ENCODE measurements at regions not wholly inside any gene's neighbourhood (a gene's known extent, or its start where the extent isn't known, plus 50 kb on each side); places are given as distances from the start of the nearest gene placed in this dataset.
A peak's percentile ranks its signal among the peaks of the same experiment; 100 is the strongest.

DNA sequence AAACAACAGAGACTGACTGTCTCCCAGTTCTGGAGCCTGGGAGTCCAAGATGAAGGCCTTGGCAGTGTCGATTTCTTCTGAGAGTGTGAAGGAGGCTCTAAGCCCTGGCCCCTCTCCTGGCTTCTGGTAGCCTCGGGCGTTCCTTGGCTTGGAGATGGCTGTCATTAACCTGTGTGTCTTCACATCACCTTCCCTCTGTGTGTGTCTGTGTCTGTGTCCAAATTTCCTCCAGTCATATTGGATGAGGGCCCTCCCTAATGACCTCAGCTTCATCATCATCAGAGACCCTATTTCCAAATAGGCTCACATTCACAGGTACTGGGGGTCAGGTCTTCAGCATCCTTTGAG, 138.3 kb downstream of the TOMM20 start:
- DNase-seq (ENCODE audit: low read depth in 1 of 2, low spot score in 1 of 2) = no peak

DNA sequence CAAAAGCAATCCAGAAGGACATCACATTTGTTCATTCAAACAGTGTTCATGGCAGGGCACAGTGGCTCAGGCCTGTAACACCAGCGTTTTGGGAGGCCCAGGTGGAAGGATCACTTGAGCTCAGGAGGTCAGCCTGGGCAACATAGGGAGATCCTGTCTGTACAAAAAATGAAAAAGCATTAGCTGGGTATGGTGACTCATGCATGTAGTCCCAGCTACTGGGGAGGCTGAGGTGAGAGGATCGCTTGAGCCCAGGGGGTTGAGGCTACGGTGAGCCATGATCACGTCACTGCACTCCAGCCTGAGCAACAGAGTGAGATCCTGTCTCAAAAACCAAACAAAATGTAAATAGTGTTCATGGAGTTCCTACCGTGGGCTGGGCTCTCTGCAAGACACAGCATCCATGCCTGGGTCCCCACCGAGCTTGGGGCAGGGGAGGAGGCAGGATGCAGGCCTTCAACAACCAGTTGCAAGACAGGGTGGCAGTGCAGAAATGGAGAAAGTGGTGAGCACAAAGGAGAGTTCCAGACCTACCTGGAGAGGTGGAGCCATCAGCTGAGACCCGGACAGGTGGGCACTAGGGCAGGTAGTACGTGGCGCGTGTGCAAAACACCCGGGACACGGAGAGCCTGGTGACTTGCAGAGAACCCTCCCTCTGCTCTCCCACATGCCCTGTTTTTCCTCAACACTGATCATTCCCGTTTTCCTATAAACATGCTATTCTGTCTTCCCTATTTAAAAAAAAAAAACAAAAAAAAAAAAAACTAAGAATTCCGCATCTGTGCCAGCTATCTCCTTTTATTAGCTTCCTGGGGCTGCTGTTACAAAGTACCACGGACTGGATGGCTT, 138.9 kb downstream of the TOMM20 start:
- no peak for DNase-seq (ENCODE audit: low read depth in 1 of 2, low spot score in 1 of 2)

DNA sequence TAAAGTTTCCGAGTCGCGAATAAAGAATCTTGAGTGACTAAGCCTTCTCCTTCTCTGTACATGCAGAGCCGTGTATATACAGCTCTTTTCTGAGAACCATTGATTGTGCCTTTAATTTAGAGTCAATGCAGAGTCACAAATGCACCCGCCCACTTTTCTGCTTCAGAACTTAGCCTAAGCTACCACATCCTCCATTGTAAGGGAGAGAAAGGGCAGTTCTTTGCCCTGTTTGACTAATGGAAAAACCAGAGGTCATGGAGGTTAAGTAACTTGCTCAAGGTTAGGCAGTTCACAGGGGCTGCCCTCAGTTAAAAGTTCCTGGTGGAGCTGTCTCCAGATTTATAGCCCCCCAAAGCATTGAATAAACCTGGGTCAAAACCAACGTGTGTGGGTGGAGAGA, 139.6 kb downstream of the TOMM20 start:
- DNase-seq (ENCODE audit: low read depth in 1 of 2, low spot score in 1 of 2) = no peak

DNA sequence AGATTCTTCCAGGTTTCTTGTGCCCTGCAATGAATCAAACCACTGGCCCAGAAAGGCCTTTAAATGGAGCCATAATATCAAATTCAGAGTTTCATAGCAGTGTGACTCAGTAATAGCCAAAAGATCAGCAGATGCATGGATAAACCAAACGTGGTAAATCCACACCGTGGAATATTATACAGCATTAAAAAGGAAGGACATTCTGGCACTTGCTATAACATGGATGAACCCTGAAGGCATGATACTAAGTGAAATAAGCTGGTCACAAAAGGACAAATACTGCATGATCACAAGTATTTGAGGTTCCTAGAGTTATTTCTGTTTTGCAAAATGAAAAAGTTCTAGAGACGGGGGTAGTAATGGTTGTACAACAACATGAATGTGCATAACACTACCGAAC, 140.1 kb downstream of the TOMM20 start:
- no peak for DNase-seq (ENCODE audit: low read depth in 1 of 2, low spot score in 1 of 2)

DNA sequence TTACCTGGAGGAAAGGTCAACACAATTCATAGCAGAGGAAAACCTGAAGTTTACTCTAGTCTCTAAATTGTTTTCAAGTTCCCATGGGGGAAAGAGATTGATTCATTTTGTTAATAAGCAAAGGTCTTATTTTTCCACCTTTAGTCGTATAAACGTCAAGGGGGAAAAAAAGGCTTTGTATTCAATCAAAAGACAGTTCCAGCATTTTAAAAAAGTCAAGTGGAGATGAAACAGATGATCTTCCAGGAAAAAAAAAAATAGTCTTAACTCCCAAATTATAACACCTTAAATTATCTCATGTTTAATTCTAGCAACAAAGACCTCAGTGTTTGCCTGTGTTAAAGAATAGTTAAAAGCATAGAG, 140.5 kb downstream of the TOMM20 start:
- no peak for DNase-seq (ENCODE audit: low read depth in 1 of 2, low spot score in 1 of 2)

DNA sequence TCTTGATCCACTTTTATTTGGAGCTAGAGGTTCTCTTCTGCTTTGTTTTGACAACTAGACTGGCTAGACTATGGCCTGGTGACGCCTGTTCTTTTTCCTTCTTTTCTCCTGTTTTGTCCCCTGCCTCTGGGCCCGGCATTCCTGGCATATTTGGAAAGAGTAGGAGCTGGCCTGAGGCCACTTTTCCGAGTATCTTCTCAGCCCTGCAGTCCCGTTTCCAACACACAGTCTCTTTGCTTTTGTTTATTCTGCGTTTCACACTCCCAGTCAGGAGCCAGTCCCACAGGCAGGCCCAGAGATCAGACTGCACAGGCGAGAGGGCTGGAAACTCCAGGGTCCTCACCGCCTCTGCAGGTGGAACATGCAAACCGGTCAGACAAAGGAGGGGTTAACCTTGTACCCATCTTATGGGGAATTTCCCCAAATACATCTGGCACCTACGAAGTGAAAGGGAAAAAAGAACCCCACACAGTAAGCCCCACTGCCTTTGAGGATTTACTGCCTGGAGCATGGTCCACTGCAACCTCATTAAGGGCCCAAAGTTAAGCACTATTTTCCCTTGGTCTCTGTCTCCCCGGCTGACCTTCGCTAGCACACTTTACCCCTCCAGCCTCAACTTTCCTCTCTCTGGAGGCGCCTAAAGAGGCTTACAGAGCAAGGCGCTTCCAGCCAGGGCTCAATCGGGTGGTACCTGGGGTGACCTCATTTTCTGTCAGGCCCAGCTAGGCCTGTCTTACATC, 141.1 kb downstream of the TOMM20 start:
- no peak for DNase-seq (ENCODE audit: low read depth in 1 of 2, low spot score in 1 of 2)

DNA sequence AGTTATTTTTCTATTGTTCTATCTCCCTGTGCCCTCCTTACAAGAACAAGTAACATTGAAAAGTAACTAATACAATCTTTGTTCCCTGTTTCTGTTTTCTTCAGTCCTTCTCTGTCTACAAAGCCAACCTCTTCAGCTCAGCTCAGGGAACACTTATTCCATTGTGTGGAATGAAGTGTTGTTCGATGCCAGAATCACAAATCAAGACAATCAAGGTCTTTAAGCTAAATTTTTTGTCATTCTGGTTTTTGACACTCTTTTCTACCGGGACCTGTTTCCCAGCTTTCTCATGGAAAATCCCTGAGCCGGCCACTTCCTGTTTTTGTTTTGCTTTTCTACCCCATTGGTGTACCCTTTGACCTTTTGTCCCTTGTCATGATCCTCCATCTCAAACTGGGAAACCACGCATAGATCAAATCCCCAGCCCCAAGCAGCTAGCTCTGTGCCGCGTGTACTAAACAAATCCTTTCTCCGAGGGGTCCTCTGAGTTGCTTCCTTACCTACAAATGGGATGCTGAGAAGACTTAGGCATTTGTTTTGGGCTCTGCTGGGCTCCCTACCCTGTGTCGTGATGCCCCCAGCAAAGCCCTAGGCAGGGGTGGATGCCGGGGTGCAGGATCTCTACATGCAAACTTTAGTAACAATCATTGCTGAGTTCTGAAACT, 141.8 kb downstream of the TOMM20 start:
- no peak for DNase-seq (ENCODE audit: low read depth in 1 of 2, low spot score in 1 of 2)

DNA sequence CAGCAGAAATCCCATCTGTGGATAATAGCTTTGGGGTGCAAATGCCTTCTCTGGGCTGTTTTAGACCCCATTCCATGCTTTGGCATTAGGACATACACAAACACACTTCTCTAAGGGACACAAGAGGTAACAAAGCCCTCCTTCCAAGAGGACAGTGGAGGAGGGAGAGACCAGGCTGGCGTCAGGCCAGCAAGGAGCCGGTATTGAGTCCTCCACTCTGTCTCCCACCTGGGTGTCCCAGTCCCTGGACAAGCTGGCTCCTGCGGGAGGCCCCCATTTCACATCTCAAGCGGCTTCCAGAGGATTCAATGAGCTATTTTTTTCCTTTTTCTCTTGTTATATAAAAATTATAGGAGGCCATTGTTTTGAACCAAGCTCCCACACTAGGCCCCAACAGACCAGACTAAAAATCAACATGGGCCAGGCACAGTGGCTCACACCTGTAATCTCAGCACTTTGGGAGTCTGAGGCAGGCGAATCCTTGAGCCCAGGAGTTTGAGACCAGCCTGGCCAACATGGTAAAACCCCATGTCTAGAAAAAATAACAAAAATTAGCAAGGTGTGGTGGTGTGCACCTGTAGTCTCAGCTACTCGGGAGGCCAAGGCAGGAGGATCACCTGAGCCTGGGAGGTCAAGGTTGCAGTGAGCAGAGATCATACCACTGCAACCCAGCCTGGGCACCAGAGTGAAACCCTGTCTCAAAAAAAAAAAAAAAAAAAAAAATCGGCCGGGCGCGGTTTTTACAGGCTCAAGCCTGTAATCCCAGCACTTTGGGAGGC, 142.9 kb downstream of the TOMM20 start:
- DNase-seq (ENCODE audit: low read depth in 1 of 2, low spot score in 1 of 2) = no peak

DNA sequence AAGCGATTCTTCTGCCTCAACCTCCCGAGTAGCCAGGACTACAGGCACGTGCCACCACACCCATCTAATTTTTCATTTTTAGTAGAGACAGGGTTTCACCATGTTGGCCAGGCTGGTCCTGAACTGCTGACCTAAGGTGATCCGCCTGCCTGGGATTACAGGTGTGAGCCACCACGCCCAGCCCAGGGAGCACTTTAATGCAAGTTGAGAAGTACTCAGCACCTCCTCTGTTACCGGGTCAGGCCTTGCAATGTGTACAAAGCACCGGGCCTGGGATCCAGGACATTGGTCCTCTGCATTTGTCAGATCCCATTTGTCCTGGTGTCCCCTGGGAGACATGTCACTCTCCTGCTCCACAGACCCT, 143.6 kb downstream of the TOMM20 start:
- no peak for DNase-seq (ENCODE audit: low read depth in 1 of 2, low spot score in 1 of 2)

DNA sequence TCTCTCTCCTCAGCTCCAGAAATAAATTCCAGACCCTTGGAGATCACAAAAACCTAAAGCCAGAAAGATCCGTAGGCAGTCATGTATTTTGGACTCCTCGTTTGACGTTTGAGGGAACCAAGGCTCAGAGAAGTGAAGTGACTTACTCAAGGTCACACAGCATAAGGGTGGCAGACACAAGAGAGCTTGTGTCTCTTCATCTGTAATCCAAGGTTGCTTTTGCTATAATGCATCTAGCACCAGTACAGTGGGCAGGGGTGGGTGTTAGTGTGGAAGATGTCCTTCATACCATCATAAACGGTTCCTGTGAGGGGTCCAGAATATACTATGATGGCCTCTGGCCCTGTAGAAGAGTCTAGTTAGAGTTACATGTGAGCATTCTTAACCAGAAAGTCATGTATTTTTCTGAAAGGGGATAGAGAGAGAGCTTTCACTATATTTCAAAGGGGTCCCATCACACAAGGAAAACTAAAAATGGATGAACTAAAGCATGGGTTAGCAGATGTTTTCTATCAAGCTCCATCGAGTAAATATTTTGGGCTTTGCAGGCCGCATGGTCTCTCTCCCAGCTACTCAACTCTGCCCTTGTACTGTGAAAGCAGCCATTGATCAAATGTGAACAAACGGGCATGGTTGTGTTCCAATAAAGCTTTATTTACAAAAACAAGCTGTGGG, 144.9 kb downstream of the TOMM20 start:
- no peak for DNase-seq (ENCODE audit: low read depth in 1 of 2, low spot score in 1 of 2)

GRCh38 chr1:234981758-234982157, 146.9 kb downstream of the TOMM20 start:
- no peak for DNase-seq (ENCODE audit: low read depth in 1 of 2, low spot score in 1 of 2)

- DNase-seq (ENCODE audit: low read depth in 1 of 2, low spot score in 1 of 2) = peak in 1 of 2 donors; percentile 50
Measured at GRCh38 chr1:234980645-234981396, 147.8 kb downstream of the TOMM20 start.

- DNase-seq (ENCODE audit: low read depth in 1 of 2, low spot score in 1 of 2) = no peak
Measured at GRCh38 chr1:234980291-234980644, 148.4 kb downstream of the TOMM20 start.

DNA sequence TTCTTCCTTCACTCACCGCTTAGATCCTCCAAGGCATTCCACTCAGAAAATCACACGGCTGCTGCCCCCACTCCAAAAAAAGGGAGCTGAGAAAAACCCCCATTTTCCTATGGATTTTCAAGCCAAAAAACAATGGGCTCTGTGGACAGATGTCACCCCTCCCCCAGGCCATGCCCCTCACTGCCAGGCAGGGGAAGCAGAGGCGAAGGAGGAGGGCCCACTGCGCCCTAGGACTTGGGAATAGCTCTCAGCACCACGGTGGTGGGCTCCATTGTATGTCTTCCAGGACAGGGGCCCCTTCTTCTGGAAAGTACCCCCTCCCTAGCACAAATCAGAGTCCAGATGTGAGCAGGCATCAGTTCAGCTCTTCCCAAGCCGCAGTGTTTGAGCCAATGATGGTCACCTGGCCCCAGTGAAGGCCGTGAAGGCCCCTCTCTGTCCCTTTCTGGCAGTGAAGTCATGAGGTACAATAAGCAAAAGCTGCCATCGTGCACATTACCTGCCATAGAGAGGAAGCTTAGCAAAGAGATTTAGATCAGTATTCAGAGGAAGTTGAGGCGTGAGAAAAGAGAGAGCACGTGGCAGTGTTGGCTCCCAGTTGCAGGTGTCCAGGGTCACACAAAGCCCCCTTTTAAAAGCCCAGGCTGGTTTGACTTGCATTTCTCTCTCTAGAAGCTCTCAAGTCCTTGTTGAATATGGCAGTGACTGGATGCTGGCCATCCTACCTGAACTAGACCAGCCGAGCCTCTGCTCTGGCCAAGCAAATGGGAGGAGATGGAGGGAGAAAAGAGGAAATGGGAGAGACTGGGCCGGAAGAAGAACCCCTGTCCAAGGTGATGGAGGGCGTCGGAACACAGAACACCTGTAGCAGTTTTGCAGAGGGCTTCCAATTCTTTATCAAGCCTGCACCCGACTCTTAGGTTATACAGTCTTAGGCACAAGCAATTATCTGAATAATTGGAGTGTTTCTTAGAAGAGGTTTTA, 149.0 kb downstream of the TOMM20 start:
- no peak for DNase-seq (ENCODE audit: low read depth in 1 of 2, low spot score in 1 of 2)

- DNase-seq (ENCODE audit: low read depth in 1 of 2, low spot score in 1 of 2) = peak in 1 of 2 donors; percentile 21
Measured at GRCh38 chr1:234978397-234979295, 150.0 kb downstream of the TOMM20 start.

DNA sequence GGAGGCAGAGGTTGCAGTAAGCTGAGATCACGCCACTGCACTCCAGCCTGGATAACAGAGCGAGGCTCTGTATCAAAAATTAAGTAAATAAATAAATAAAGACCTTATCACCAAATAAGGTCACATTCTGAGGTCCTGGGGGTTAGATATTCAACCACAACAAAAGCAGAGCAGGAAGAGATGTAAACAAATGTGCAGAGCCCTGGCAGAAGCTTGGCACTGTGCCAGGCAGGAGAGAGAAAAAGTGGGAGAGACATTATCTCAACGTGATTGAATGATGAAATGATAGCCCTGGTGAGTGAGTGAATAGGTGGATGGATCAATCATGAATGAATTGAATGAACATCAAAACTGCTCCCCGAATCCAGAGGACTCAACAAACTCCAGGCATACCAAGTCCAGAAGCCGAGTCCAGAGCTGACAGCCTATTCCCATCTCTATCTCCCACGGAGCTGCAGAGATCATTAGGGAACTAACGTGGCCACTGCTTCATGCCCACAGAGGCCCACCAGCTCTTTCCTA, 150.7 kb downstream of the TOMM20 start:
- no peak for DNase-seq (ENCODE audit: low read depth in 1 of 2, low spot score in 1 of 2)

GRCh38 chr1:234976861-234977680, 151.6 kb downstream of the TOMM20 start:
- no peak for DNase-seq (ENCODE audit: low read depth in 1 of 2, low spot score in 1 of 2)
